HL-60 (cell line): ENCODE measurements at regions not wholly inside any gene's neighbourhood (a gene's known extent, or its start where the extent isn't known, plus 50 kb on each side); places are given as distances from the start of the nearest gene placed in this dataset.
A peak's percentile ranks its signal among the peaks of the same experiment; 100 is the strongest.

Experiments used
- DNase-seq, 2 experiments: peaks; one replicate each; pipeline ENCODE4 v3.0.0-alpha.2; 2010 to 2020; ENCODE audit warnings: low read depth in 1 of 2, low spot score in 1 of 2
- H3K27ac ChIP-seq: fragments of 250-450 bp; sonication (Bioruptor Pico); replicated peaks from 2 replicates; pipeline ENCODE4 v1.5.1; 2020; ENCODE audit warnings: mild to moderate bottlenecking, moderate library complexity
- H3K27me3 ChIP-seq: fragments of 250-450 bp; sonication (Bioruptor Pico); 2 replicates; pipeline ENCODE4 v1.5.1; 2021; ENCODE audit warnings: mild to moderate bottlenecking, moderate library complexity; ENCODE audit not compliant: insufficient read depth, poor library complexity, severe bottlenecking
- H3K4me3 ChIP-seq: replicated peaks from 2 replicates; pipeline ENCODE4 v1.5.1; 2011; ENCODE audit warnings: mild to moderate bottlenecking, control low read depth, low read length; ENCODE audit not compliant: insufficient read depth
- GABPA ChIP-seq: IDR thresholded peaks from 2 replicates; pipeline ENCODE4 v1.6.1; 2012; ENCODE audit warnings: low read depth
- POLR2AphosphoS5 ChIP-seq: IDR thresholded peaks from 2 replicates; pipeline ENCODE4 v1.6.1; 2012; ENCODE audit warnings: low read depth
- REST ChIP-seq: IDR thresholded peaks from 2 replicates; pipeline ENCODE4 v1.6.1; 2012; ENCODE audit warnings: low read depth; ENCODE audit not compliant: insufficient replicate concordance
- SPI1 ChIP-seq: IDR thresholded peaks from 2 replicates; pipeline ENCODE4 v1.6.1; 2012; ENCODE audit warnings: low read depth, mild to moderate bottlenecking, borderline replicate concordance
- TF ChIP-seq, protein P1 (sequence below): IDR thresholded peaks from one replicate; pipeline ENCODE4 v1.5.1; 2011; ENCODE audit warnings: low read length, control low read depth, inconsistent platforms; ENCODE audit not compliant: insufficient read depth

- H3K4me3 ChIP-seq = no peak overlapping the region
- no peaks in the 10 kb centered on the region for H3K27me3 ChIP-seq
- TF ChIP-seq SPI1 (no peak), POLR2AphosphoS5 (no peak), GABPA (no peak), REST (no peak)
- TF ChIP-seq, protein P1, sequence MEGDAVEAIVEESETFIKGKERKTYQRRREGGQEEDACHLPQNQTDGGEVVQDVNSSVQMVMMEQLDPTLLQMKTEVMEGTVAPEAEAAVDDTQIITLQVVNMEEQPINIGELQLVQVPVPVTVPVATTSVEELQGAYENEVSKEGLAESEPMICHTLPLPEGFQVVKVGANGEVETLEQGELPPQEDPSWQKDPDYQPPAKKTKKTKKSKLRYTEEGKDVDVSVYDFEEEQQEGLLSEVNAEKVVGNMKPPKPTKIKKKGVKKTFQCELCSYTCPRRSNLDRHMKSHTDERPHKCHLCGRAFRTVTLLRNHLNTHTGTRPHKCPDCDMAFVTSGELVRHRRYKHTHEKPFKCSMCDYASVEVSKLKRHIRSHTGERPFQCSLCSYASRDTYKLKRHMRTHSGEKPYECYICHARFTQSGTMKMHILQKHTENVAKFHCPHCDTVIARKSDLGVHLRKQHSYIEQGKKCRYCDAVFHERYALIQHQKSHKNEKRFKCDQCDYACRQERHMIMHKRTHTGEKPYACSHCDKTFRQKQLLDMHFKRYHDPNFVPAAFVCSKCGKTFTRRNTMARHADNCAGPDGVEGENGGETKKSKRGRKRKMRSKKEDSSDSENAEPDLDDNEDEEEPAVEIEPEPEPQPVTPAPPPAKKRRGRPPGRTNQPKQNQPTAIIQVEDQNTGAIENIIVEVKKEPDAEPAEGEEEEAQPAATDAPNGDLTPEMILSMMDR = no peak
Measured at GRCh38 chr21:23876925-23877558, 1730.2 kb downstream of the MRPL39 start.

GRCh38 chr21:23874271-23874670, 1733.0 kb downstream of the MRPL39 start:
- no peaks in the 10 kb centered on the region for H3K27me3 ChIP-seq
- no peak overlapping the region for H3K27ac ChIP-seq
- no peak overlapping the region for H3K4me3 ChIP-seq
- TF ChIP-seq, protein P1 = no peak
- TF ChIP-seq SPI1 (no peak), REST (no peak), GABPA (no peak), POLR2AphosphoS5 (no peak)
- no peak for DNase-seq

More at GRCh38 chr21:23876925-23877558, 1730.2 kb downstream of the MRPL39 start:
- DNase-seq = no peak
- no peak overlapping the region for H3K27ac ChIP-seq

GRCh38 chr21:23861911-23862504, 1745.3 kb downstream of the MRPL39 start:
- no peak overlapping the region for H3K4me3 ChIP-seq
- H3K27ac ChIP-seq = no peak overlapping the region
- no peaks in the 10 kb centered on the region for H3K27me3 ChIP-seq
- DNase-seq = no peak
- no peak for TF ChIP-seq POLR2AphosphoS5
- TF ChIP-seq SPI1 = peak; percentile 66; the same call in 1 of the 2 replicates
- no peak for TF ChIP-seq GABPA

GRCh38 chr21:23858878-23859277, 1748.4 kb downstream of the MRPL39 start:
- no peak overlapping the region for H3K27ac ChIP-seq
- no peak for TF ChIP-seq GABPA
- no peak for TF ChIP-seq POLR2AphosphoS5
- TF ChIP-seq REST = no peak
- TF ChIP-seq, protein P1 = no peak
- TF ChIP-seq SPI1 = no peak

More at GRCh38 chr21:23858878-23859277, 1748.4 kb downstream of the MRPL39 start:
- no peak for DNase-seq
- no peaks in the 10 kb centered on the region for H3K27me3 ChIP-seq
- no peak overlapping the region for H3K4me3 ChIP-seq
